Activated naive CD4-positive, alpha-beta T cell treated with anti-CD3 and anti-CD28 coated beads, Interleukin-2, amount 50 U/mL, for 24 hours (primary cell): ENCODE measurements at regions not wholly inside any gene's neighbourhood (a gene's known extent, or its start where the extent isn't known, plus 50 kb on each side); places are given as distances from the start of the nearest gene placed in this dataset.
"Not testable (repeated sequence)": the region's sequence is repeated elsewhere in the genome, so short reads cannot be mapped to it uniquely, and the experiment has no call there.

Source experiments
- H3K27ac Mint-ChIP-seq: one replicate; pipeline ENCODE4 v1.8.0; 2021; ENCODE audit warnings: mild to moderate bottlenecking, mixed read lengths
- H3K27me3 Mint-ChIP-seq: one replicate; pipeline ENCODE4 v1.8.0; 2021; ENCODE audit warnings: mixed read lengths
- H3K36me3 Mint-ChIP-seq: one replicate; pipeline ENCODE4 v1.8.0; 2021; ENCODE audit warnings: mixed read lengths
- H3K4me1 Mint-ChIP-seq: one replicate; pipeline ENCODE4 v1.8.0; 2021; ENCODE audit warnings: mixed read lengths
- H3K4me3 Mint-ChIP-seq: one replicate; pipeline ENCODE4 v1.8.0; 2021; ENCODE audit warnings: mild to moderate bottlenecking, mixed read lengths
- H3K9me3 Mint-ChIP-seq: one replicate; pipeline ENCODE4 v1.8.0; 2021; ENCODE audit warnings: mixed read lengths

DNA sequence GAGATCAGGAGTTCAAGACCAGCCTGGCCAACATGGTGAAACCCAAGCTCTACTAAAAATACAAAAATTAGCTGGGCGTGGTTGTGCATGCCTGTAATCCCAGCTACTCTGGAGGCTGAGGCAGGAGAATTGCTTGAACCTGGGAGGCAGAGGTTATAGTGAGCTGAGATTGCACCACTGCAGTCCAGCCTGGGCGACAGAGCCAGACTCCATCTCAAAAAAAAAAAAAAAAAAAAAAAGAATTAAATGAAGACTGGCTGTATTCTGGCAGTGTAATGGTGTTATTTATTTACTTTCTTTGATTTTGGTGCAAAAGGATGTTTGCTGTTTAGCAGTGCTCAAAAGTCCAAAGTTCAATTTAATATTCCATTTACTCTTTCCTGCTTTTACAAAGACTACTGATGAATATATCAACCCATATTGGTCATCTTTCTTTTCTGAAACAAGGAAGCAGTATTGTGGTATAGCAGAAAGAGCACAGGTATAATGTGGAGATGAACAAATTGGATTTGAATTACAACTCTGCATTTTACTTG lies 198.4 kb upstream of the AHR start:
- H3K4me1 Mint-ChIP-seq, H3K4me3 Mint-ChIP-seq, H3K9me3 Mint-ChIP-seq, H3K27ac Mint-ChIP-seq, H3K36me3 Mint-ChIP-seq, H3K27me3 Mint-ChIP-seq: not testable (repeated sequence)

DNA sequence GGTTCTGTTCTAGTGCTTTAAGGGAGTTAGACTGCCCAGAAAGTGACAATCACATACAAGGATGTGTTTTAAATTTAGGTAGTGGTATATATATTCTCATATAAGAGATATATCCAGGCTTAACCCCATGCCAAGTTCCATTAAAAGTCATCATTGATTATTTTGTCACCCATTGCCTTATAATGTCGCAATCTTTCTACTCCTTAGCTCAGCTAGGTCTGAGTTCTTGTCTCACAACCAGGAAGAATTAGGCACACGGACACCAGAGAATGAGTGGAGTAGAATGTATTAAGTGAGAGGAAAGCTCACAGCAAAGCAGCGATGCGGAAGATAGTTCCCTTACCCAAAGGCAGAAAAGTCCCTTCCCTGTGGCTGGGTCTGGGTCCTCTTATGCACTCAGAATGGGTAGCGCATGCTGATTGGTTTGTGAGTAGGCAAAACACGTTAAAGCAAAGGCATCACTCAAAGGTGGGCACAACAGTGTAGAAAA lies 197.2 kb upstream of the AHR start:
- H3K4me3 Mint-ChIP-seq: no peak overlapping the region
- H3K27ac Mint-ChIP-seq: no peak overlapping the region
- no peaks in the 10 kb centered on the region for H3K27me3 Mint-ChIP-seq
- H3K4me1 Mint-ChIP-seq: no peaks in the 10 kb centered on the region
- no peaks in the 10 kb centered on the region for H3K36me3 Mint-ChIP-seq
- H3K9me3 Mint-ChIP-seq: no peaks in the 10 kb centered on the region

DNA sequence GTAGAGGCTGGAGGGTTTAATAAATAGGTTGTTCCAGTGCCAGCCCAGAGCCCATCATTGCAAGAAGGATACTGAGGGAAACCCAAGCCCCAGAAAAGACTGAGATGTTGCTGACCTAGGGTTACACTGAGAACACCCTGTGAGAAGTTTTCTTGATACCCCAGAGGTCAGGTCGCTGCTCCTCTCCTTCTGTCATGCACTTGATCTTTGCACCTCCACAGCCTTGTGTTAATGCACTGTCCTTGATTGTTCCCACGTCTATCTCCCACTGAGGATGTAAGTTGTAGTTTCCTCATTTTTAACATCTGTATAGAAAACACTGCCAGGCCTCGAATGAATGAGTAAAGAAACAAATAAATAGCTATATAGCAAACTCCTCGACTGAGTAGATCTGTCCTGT lies 195.3 kb upstream of the AHR start:
- no peaks in the 10 kb centered on the region for H3K27me3 Mint-ChIP-seq
- no peaks in the 10 kb centered on the region for H3K36me3 Mint-ChIP-seq
- H3K27ac Mint-ChIP-seq: no peak overlapping the region
- H3K4me1 Mint-ChIP-seq: no peaks in the 10 kb centered on the region
- H3K9me3 Mint-ChIP-seq: no peaks in the 10 kb centered on the region
- H3K4me3 Mint-ChIP-seq: no peak overlapping the region

DNA sequence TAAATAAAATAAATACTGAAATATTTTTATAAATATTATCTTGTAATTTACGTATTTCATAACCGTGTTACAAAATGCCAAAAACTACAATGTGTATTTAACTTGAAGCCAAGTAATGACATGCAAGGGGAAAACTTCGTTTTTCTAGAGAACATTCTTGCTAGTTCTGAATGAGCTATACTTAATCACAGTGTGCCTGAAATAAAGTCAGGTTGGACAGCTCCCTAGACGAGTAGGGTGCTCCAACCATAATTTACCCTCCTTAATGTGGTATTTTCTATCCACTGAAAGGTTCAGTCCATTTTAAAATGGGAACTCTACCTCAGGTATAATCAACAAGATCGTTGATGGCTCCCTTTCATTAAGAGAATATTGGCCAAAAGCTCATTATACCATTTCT lies 194.5 kb upstream of the AHR start:
- Mint-ChIP-seq H3K36me3 (no peaks in the 10 kb centered on the region), H3K27ac (no peak overlapping the region)

DNA sequence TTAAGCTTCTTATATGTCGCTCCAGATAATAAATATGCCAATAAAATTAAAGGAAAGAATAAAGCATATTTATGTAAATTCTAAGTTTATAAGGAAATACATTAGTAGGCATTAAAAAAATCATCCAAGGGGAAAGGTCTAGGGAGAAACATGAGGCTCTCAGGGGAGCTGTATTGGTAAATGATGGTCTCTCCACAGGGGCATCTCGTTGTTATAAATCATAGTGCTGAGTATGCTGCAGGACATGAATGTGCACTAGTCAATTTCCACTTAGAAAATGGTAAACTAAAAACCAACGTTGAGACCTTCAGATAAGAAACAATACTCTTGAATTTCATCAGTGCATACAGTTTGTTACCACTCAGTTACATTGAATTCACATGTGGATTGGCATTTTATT lies 194.0 kb upstream of the AHR start:
- no peak overlapping the region for H3K27ac Mint-ChIP-seq
- H3K4me1 Mint-ChIP-seq: no peaks in the 10 kb centered on the region
- no peaks in the 10 kb centered on the region for H3K9me3 Mint-ChIP-seq
- no peaks in the 10 kb centered on the region for H3K27me3 Mint-ChIP-seq
- no peak overlapping the region for H3K4me3 Mint-ChIP-seq
- H3K36me3 Mint-ChIP-seq: no peaks in the 10 kb centered on the region

More for the DNA sequence above, 194.5 kb upstream of the AHR start:
- Mint-ChIP-seq H3K27me3 (no peaks in the 10 kb centered on the region), H3K4me3 (no peak overlapping the region), H3K9me3 (no peaks in the 10 kb centered on the region), H3K4me1 (no peaks in the 10 kb centered on the region)

DNA sequence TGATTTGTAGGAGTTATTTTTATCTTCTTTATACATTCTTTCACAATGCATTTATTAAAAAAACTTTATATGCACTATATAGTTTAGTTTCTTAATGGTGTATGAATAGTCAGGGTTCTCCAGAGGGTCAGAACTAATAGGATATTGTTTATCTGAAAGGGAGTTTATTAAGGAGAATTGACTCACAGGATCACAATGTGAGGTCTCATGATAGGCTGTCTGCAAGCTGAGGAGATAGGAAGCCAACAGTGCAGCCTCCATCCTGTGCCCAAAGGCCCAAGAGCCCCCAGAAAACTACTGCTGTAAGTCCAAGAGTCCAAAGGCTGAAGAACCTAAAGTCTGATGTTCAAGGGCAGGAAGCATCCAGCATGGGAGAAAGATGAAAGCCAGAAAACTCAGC lies 192.8 kb upstream of the AHR start:
- no peaks in the 10 kb centered on the region for H3K4me1 Mint-ChIP-seq
- no peaks in the 10 kb centered on the region for H3K9me3 Mint-ChIP-seq
- no peak overlapping the region for H3K4me3 Mint-ChIP-seq
- H3K27me3 Mint-ChIP-seq: no peaks in the 10 kb centered on the region
- no peak overlapping the region for H3K27ac Mint-ChIP-seq
- no peaks in the 10 kb centered on the region for H3K36me3 Mint-ChIP-seq

DNA sequence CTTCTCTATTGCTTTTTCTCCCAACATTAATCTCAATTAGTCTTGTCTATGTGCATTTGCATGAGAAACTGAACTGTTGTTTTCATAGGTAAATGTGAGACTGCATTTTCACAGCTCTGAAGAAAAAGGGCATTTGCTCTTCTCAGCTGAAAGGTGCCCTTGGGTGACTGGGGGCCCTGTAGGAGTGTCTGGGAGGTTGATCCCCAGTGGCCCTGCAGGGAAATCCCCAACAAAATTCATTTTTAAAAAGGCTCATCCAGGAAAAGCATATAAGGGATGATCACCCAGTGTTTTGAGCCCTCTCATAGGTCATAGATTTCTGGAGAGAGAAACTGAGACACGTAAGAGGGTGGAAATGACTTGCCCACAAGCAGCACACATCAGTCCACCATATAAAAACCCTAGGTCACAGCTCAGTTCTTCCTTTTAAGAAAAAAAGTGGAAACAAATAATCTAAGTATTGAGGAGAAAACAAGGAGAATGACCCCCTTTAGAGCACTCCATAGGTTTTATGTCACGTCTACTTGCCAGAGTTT lies 190.3 kb upstream of the AHR start:
- Mint-ChIP-seq H3K4me1 (no peaks in the 10 kb centered on the region), H3K9me3 (no peaks in the 10 kb centered on the region), H3K4me3 (no peak overlapping the region), H3K36me3 (no peaks in the 10 kb centered on the region), H3K27ac (no peak overlapping the region), H3K27me3 (no peaks in the 10 kb centered on the region)

DNA sequence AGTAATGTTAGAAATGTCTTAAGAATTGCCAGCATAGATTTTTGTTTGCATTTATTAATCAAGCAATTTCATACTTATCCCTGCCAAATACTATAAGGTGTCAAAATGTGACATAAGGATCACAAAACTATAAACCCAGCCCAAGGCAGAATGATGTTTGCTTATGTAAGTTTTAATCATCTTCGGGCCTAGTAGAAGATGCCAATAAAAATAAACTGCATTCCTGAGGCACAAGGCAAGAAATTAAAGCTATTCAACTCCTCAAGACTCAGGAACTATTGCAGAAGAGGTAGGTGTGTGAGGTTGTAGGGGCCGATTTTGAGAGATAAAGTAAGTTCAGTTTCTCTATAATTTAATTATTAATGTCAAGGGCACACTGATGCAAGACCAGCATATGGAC lies 189.4 kb upstream of the AHR start:
- Mint-ChIP-seq H3K27me3 (no peaks in the 10 kb centered on the region), H3K36me3 (no peaks in the 10 kb centered on the region), H3K4me3 (no peak overlapping the region), H3K27ac (no peak overlapping the region), H3K9me3 (no peaks in the 10 kb centered on the region), H3K4me1 (no peaks in the 10 kb centered on the region)

DNA sequence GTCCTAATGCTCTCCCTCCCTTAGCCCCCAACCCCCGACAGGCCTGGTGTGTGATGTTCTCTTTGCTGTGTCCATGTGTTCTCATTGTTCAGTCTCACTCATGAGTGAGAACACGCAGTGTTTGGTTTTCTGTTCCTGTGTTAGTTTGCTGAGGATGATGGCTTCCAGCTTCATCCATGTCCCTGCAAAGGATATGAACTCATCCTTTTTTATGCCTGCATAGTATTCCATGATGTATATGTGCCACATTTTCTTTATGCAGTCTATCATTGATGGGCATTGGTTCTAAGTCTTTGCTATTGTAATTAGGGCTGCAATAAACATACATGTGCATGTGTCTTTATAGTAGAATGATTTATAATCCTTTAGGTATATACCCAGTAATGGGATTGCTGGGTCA lies 184.7 kb upstream of the AHR start:
- H3K4me1 Mint-ChIP-seq: peaks cover 11% of the 10 kb centered on the region
- not testable (repeated sequence) for H3K27me3 Mint-ChIP-seq, H3K9me3 Mint-ChIP-seq, H3K36me3 Mint-ChIP-seq, H3K4me3 Mint-ChIP-seq, H3K27ac Mint-ChIP-seq

DNA sequence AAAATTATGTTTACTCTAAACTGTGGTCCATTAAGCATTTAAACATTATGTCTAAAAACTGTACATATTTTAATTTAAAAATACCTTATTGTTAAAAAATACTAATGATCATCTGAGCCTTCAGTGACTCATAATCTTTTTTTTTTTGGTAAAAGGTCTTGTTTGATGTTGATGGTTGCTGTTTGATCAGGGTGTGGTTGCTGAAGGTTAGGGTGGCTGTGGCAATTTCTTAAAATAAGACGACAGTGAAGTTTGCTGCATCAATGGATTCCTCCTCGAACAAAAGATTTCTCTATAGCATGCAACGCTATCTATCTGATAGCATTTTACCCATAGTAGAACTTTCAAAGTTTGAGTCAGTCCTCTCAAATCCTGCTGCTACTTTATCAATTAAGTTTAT lies 180.0 kb upstream of the AHR start:
- H3K36me3 Mint-ChIP-seq: no peaks in the 10 kb centered on the region
- no peaks in the 10 kb centered on the region for H3K27me3 Mint-ChIP-seq
- H3K9me3 Mint-ChIP-seq: no peaks in the 10 kb centered on the region
- peaks cover 24% of the 10 kb centered on the region for H3K4me1 Mint-ChIP-seq
- H3K4me3 Mint-ChIP-seq: peak overlapping the region; percentile 24
- no peak overlapping the region for H3K27ac Mint-ChIP-seq

DNA sequence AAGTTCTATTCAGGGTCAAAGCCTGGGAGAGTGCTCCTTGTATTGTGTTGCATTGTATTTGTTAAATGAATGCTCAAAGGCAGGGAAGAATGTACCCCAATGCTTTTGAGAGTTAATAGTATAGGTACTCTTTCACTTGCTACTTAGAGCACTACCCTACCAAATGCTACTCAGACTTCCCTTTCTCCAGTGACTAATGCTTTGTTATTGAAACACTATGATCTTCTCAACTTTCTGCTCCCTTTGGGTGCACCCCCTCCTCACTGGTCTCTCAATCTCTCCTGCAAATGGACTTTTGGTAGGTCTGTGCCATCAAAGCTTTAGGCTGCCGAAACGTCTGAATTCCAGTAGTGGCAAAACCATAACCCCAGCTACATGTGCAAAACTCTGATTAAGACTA lies 177.7 kb upstream of the AHR start:
- Mint-ChIP-seq H3K27me3 (no peaks in the 10 kb centered on the region), H3K4me1 (peaks cover 24% of the 10 kb centered on the region), H3K9me3 (no peaks in the 10 kb centered on the region), H3K36me3 (no peaks in the 10 kb centered on the region), H3K4me3 (no peak overlapping the region), H3K27ac (no peak overlapping the region)

DNA sequence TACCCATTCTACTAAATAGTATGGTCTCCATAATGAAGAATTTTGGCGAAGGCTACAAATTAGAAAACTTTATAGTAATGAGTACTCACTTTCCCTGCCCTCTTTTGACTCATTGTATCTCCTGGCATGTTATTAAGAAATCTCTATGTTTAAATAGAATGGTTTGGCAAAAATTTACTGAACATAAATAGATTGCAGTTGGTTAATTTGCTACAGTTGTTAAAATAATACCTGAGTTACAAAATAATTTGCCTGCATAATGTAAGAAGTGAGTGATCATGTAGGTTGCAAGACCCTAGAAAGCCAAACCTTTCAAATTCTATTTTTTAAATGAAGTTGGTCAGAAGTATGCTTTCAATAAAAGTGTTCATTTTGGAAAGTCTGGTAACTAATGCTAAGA lies 176.8 kb upstream of the AHR start:
- no peaks in the 10 kb centered on the region for H3K36me3 Mint-ChIP-seq
- no peaks in the 10 kb centered on the region for H3K9me3 Mint-ChIP-seq
- no peak overlapping the region for H3K4me3 Mint-ChIP-seq
- H3K4me1 Mint-ChIP-seq: peaks cover 26% of the 10 kb centered on the region
- no peaks in the 10 kb centered on the region for H3K27me3 Mint-ChIP-seq
- no peak overlapping the region for H3K27ac Mint-ChIP-seq

DNA sequence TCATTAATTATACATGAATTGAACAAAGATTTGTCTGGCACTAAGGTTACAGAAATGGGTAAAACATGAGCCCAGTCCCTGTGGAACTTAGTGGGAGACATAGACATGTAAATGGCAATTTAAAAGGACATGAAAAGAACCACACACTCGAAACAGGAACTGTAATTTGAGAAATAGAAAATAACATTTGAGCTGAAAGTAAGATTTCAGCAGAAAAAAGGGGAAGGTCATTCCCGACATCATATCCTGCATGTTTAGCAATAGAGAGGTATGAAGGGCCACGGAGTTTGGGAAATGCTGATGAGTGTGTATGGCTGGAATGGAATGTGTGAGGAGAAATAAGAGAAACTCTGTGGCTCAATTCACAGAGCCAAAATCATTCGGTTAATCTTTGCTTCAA lies 175.4 kb upstream of the AHR start:
- H3K4me1 Mint-ChIP-seq: peaks cover 25% of the 10 kb centered on the region
- H3K36me3 Mint-ChIP-seq: no peaks in the 10 kb centered on the region
- H3K27me3 Mint-ChIP-seq: no peaks in the 10 kb centered on the region
- H3K27ac Mint-ChIP-seq: no peak overlapping the region
- H3K9me3 Mint-ChIP-seq: no peaks in the 10 kb centered on the region
- no peak overlapping the region for H3K4me3 Mint-ChIP-seq

DNA sequence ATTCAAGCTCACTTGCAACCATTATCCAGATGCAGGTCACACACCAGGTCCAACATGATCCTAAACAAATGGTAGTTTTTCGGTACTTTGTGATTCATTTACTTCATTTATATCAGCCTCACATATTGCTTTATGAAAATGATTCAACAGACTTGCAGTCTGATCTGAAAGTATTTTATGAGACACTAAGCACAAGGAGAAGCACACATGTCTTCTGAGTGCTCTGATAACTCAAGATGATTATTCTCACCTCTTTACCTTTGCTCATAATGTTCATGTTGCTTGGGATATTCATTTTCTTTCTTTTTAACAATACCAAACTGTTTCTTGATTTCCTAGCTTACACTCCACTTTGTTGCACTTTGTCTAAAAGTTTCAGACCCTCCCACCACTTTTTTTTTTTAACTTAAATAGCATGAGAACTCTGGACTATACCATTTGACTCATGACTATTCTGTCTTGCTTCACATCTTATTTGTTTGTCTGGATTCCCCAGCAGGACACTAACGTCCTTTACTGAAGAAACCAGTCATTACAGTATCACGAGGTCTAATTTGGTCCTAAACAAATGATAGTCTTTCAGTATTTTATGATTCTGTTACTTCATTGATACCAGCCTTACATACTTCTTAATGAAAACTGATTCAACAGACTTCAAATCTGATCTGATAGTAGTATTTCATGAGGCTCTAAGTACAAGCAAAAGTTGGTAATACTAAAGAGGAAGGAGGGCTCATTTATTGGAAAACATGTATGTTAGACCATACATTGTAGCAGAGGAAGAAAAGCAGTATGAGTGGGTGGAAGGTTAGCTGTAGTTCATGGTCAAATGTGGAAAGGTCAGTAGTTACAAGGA lies 171.8 kb upstream of the AHR start:
- H3K4me3 Mint-ChIP-seq: no peak overlapping the region
- H3K9me3 Mint-ChIP-seq: no peaks in the 10 kb centered on the region
- H3K4me1 Mint-ChIP-seq: peaks cover 21% of the 10 kb centered on the region
- no peaks in the 10 kb centered on the region for H3K36me3 Mint-ChIP-seq
- H3K27ac Mint-ChIP-seq: no peak overlapping the region
- no peaks in the 10 kb centered on the region for H3K27me3 Mint-ChIP-seq

DNA sequence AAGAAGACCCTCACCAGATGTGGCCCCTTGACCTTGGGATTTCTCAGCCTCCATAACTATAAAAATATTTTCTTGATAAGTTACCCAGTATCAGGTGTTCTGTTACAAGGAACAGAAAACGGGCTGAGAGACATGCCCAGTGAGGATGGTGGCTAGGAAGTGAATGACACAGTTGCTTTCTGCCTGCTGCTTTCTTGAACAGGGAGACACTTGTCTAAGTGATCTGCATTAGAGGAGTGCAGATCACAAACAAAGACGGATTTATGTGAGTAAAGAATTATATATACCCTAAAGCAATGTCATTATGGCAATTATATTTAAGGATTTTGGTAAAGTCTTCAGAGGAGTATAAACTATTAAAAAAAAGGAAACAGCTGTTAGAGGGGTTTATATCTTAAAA lies 169.2 kb upstream of the AHR start:
- Mint-ChIP-seq H3K4me3 (no peak overlapping the region), H3K4me1 (peaks cover 21% of the 10 kb centered on the region), H3K27ac (no peak overlapping the region), H3K27me3 (no peaks in the 10 kb centered on the region), H3K36me3 (peaks cover 2% of the 10 kb centered on the region), H3K9me3 (no peaks in the 10 kb centered on the region)

DNA sequence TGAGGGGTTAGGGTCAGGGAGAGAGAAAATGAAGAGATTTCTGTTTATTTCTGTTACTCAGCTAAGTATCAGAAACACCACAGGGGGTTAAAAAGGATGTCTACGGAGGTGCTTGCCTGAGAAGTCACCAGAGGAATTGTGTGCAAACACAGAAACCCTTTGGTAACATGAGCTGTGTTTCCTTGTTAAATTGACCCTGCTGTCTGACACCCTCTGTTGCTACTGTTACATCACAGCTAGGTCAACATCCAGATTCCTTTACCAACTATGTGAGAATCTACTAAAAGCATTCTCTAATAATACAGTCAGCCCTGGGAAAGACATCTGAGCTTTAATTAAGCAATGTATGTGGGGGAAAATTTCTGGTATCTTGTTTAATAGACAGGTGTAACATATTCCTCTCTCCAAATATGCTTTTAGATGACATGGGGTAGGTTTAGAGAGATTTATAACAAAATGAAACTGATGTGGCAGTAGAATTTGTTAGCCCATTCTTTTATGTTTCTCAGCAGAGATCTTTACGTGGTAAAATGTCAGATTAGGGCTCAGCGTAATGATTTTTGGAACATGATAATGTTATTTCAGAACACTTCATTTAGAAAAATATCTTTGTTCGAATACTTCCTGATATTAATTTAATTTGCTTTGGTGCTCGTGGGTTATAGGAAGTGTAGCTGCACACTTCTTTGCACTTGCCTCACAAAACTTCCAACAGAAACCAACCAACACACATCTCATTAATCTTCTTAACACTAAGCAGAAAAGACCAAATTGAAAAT lies 168.0 kb upstream of the AHR start:
- no peaks in the 10 kb centered on the region for H3K27me3 Mint-ChIP-seq
- peaks cover 2% of the 10 kb centered on the region for H3K36me3 Mint-ChIP-seq
- H3K4me1 Mint-ChIP-seq: peaks cover 30% of the 10 kb centered on the region
- H3K4me3 Mint-ChIP-seq: peak overlapping the region; percentile 12
- no peaks in the 10 kb centered on the region for H3K9me3 Mint-ChIP-seq
- no peak overlapping the region for H3K27ac Mint-ChIP-seq
